ENCODE measurements at regions not wholly inside any gene's neighbourhood (a gene's known extent, or its start where the extent isn't known, plus 50 kb on each side); places are given as distances from the start of the nearest gene placed in this dataset.

GRCh38 chr6:56853541-56853940 is 101.4 kb upstream of the BEND6 start:
- Histone ChIP-seq H2BK120ac (ENCODE audit: low read depth, low read length) (no peak overlapping the region), H3K18ac (ENCODE audit: low read length) (no peak overlapping the region), H3K4me3 (ENCODE audit: low read length) (no peak overlapping the region), H3K4ac (ENCODE audit: low read depth, low read length) (no peak overlapping the region), H3K23ac (ENCODE audit: low read length) (no peak overlapping the region), H2BK5ac (ENCODE audit: low read length) (no peak overlapping the region), H3K27ac (ENCODE audit: low read depth, low read length) (no peak overlapping the region), H4K8ac (ENCODE audit: low read depth, low read length) (no peak overlapping the region), H2BK15ac (replicated peaks; ENCODE audit: low read depth) (no peak overlapping the region), H3K27me3 (ENCODE audit: insufficient read depth, low read length, poor library complexity) (no peaks in the 10 kb centered on the region), H2AK5ac (ENCODE audit: low read length) (no peak overlapping the region), H3K9ac (ENCODE audit: low read length) (no peak overlapping the region), H3K4me2 (ENCODE audit: low read length) (no peak overlapping the region), H4K5ac (ENCODE audit: low read length) (no peak overlapping the region), H3K79me2 (ENCODE audit: control insufficient read depth, insufficient read depth, low read length) (peaks cover 4% of the 10 kb centered on the region), H3K36me3 (ENCODE audit: control insufficient read depth, insufficient read depth, low read length) (no peaks in the 10 kb centered on the region), H3K79me1 (ENCODE audit: low read length) (no peaks in the 10 kb centered on the region), H3K4me1 (ENCODE audit: control insufficient read depth, low read depth, low read length) (peaks cover 13% of the 10 kb centered on the region), H3K56ac (ENCODE audit: low read length) (no peak overlapping the region)
- WGBS (ENCODE audit: extremely low coverage, insufficient coverage, low lambda C conversion rate) = no CpG with 5 or more reads among the region's 2 CpGs
- no peak for DNase-seq

GRCh38 chr6:56852260-56853010 is 102.5 kb upstream of the BEND6 start:
- H2AK5ac ChIP-seq (ENCODE audit: low read length) = peak overlapping the region; percentile 24
- no peak overlapping the region for H4K5ac ChIP-seq (ENCODE audit: low read length)
- H3K56ac ChIP-seq (ENCODE audit: low read length) = peak overlapping the region; percentile 63
- H3K4me3 ChIP-seq (ENCODE audit: low read length) = no peak overlapping the region
- no peak overlapping the region for H4K8ac ChIP-seq (ENCODE audit: low read depth, low read length)
- H3K23ac ChIP-seq (ENCODE audit: low read length) = no peak overlapping the region
- WGBS (ENCODE audit: extremely low coverage, insufficient coverage, low lambda C conversion rate) = no CpG with 5 or more reads among the region's 6 CpGs
- peaks cover 13% of the 10 kb centered on the region for H3K4me1 ChIP-seq (ENCODE audit: control insufficient read depth, low read depth, low read length)
- peak overlapping the region; percentile 8 for H2BK5ac ChIP-seq (ENCODE audit: low read length)
- H2BK120ac ChIP-seq (ENCODE audit: low read depth, low read length) = no peak overlapping the region
- H3K9ac ChIP-seq (ENCODE audit: low read length) = peak overlapping the region; percentile 20
- H3K27ac ChIP-seq (ENCODE audit: low read depth, low read length) = peak overlapping the region; percentile 18
- peak overlapping the region; percentile 97 for H3K18ac ChIP-seq (ENCODE audit: low read length)
- no peaks in the 10 kb centered on the region for H3K79me1 ChIP-seq (ENCODE audit: low read length)
- no peaks in the 10 kb centered on the region for H3K36me3 ChIP-seq (ENCODE audit: control insufficient read depth, insufficient read depth, low read length)
- H3K4ac ChIP-seq (ENCODE audit: low read depth, low read length) = peak overlapping the region; percentile 10
- peak overlapping the region; percentile 0 for H2BK15ac ChIP-seq (replicated peaks; ENCODE audit: low read depth)
- no peaks in the 10 kb centered on the region for H3K27me3 ChIP-seq (ENCODE audit: insufficient read depth, low read length, poor library complexity)
- peaks cover 5% of the 10 kb centered on the region for H3K79me2 ChIP-seq (ENCODE audit: control insufficient read depth, insufficient read depth, low read length)
- no peak overlapping the region for H3K4me2 ChIP-seq (ENCODE audit: low read length)
- DNase-seq = peak; percentile 50

- peaks cover 13% of the 10 kb centered on the region for H3K4me1 ChIP-seq (ENCODE audit: control insufficient read depth, low read depth, low read length)
Measured at GRCh38 chr6:56851541-56852259, 103.2 kb upstream of the BEND6 start.

GRCh38 chr6:56851074-56851473 is 103.8 kb upstream of the BEND6 start:
- peaks cover 7% of the 10 kb centered on the region for H3K79me2 ChIP-seq (ENCODE audit: control insufficient read depth, insufficient read depth, low read length)
- H3K36me3 ChIP-seq (ENCODE audit: control insufficient read depth, insufficient read depth, low read length) = no peaks in the 10 kb centered on the region
- H3K4me3 ChIP-seq (ENCODE audit: low read length) = peak overlapping the region; percentile 71
- no peaks in the 10 kb centered on the region for H3K27me3 ChIP-seq (ENCODE audit: insufficient read depth, low read length, poor library complexity)
- peak overlapping the region; percentile 92 for H3K4me2 ChIP-seq (ENCODE audit: low read length)
- H3K56ac ChIP-seq (ENCODE audit: low read length) = peak overlapping the region; percentile 76
- H3K18ac ChIP-seq (ENCODE audit: low read length) = peak overlapping the region; percentile 69
- no peak overlapping the region for H2AK5ac ChIP-seq (ENCODE audit: low read length)
- peak; percentile 84 for DNase-seq
- H2BK5ac ChIP-seq (ENCODE audit: low read length) = peak overlapping the region; percentile 22
- peak overlapping the region; percentile 50 for H3K9ac ChIP-seq (ENCODE audit: low read length)
- H3K27ac ChIP-seq (ENCODE audit: low read depth, low read length) = peak overlapping the region; percentile 79
- H4K8ac ChIP-seq (ENCODE audit: low read depth, low read length) = no peak overlapping the region
- peaks cover 13% of the 10 kb centered on the region for H3K4me1 ChIP-seq (ENCODE audit: control insufficient read depth, low read depth, low read length)
- H2BK15ac ChIP-seq (replicated peaks; ENCODE audit: low read depth) = no peak overlapping the region
- peak overlapping the region; percentile 1 for H3K4ac ChIP-seq (ENCODE audit: low read depth, low read length)
- peak overlapping the region; percentile 83 for H2BK120ac ChIP-seq (ENCODE audit: low read depth, low read length)
- no CpG with 5 or more reads among the region's 9 CpGs for WGBS (ENCODE audit: extremely low coverage, insufficient coverage, low lambda C conversion rate)
- no peaks in the 10 kb centered on the region for H3K79me1 ChIP-seq (ENCODE audit: low read length)
- no peak overlapping the region for H3K23ac ChIP-seq (ENCODE audit: low read length)
- H4K5ac ChIP-seq (ENCODE audit: low read length) = no peak overlapping the region

More at GRCh38 chr6:56851541-56852259, 103.2 kb upstream of the BEND6 start:
- Histone ChIP-seq H3K18ac (ENCODE audit: low read length) (peak overlapping the region; percentile 97), H3K23ac (ENCODE audit: low read length) (peak overlapping the region; percentile 11), H3K56ac (ENCODE audit: low read length) (peak overlapping the region; percentile 76), H3K79me2 (ENCODE audit: control insufficient read depth, insufficient read depth, low read length) (peaks cover 7% of the 10 kb centered on the region), H3K4me3 (ENCODE audit: low read length) (peak overlapping the region; percentile 71), H4K8ac (ENCODE audit: low read depth, low read length) (no peak overlapping the region), H3K4me2 (ENCODE audit: low read length) (peak overlapping the region; percentile 92), H4K5ac (ENCODE audit: low read length) (no peak overlapping the region), H3K27ac (ENCODE audit: low read depth, low read length) (peak overlapping the region; percentile 79), H3K79me1 (ENCODE audit: low read length) (no peaks in the 10 kb centered on the region), H2BK15ac (replicated peaks; ENCODE audit: low read depth) (no peak overlapping the region), H2AK5ac (ENCODE audit: low read length) (no peak overlapping the region), H2BK5ac (ENCODE audit: low read length) (peak overlapping the region; percentile 22), H2BK120ac (ENCODE audit: low read depth, low read length) (peak overlapping the region; percentile 83), H3K4ac (ENCODE audit: low read depth, low read length) (peak overlapping the region; percentile 1), H3K9ac (ENCODE audit: low read length) (peak overlapping the region; percentile 50), H3K36me3 (ENCODE audit: control insufficient read depth, insufficient read depth, low read length) (no peaks in the 10 kb centered on the region), H3K27me3 (ENCODE audit: insufficient read depth, low read length, poor library complexity) (no peaks in the 10 kb centered on the region)
- DNase-seq = peak; percentile 94
- no CpG with 5 or more reads among the region's 17 CpGs for WGBS (ENCODE audit: extremely low coverage, insufficient coverage, low lambda C conversion rate)

- H3K27me3 ChIP-seq (ENCODE audit: insufficient read depth, low read length, poor library complexity) = no peaks in the 10 kb centered on the region
- peak overlapping the region; percentile 60 for H3K27ac ChIP-seq (ENCODE audit: low read depth, low read length)
- no CpG with 5 or more reads among the region's 4 CpGs for WGBS (ENCODE audit: extremely low coverage, insufficient coverage, low lambda C conversion rate)
- H3K18ac ChIP-seq (ENCODE audit: low read length) = peak overlapping the region; percentile 87
- H2AK5ac ChIP-seq (ENCODE audit: low read length) = peak overlapping the region; percentile 80
- no peaks in the 10 kb centered on the region for H3K79me1 ChIP-seq (ENCODE audit: low read length)
- no peak overlapping the region for H3K4me3 ChIP-seq (ENCODE audit: low read length)
- no peaks in the 10 kb centered on the region for H3K36me3 ChIP-seq (ENCODE audit: control insufficient read depth, insufficient read depth, low read length)
- H4K5ac ChIP-seq (ENCODE audit: low read length) = no peak overlapping the region
- H2BK5ac ChIP-seq (ENCODE audit: low read length) = no peak overlapping the region
- H3K23ac ChIP-seq (ENCODE audit: low read length) = no peak overlapping the region
- H3K56ac ChIP-seq (ENCODE audit: low read length) = peak overlapping the region; percentile 76
- peak; percentile 15 for DNase-seq
- H3K4me2 ChIP-seq (ENCODE audit: low read length) = peak overlapping the region; percentile 92
- peaks cover 13% of the 10 kb centered on the region for H3K4me1 ChIP-seq (ENCODE audit: control insufficient read depth, low read depth, low read length)
- no peak overlapping the region for H3K4ac ChIP-seq (ENCODE audit: low read depth, low read length)
- peak overlapping the region; percentile 52 for H2BK120ac ChIP-seq (ENCODE audit: low read depth, low read length)
- H4K8ac ChIP-seq (ENCODE audit: low read depth, low read length) = no peak overlapping the region
- H3K9ac ChIP-seq (ENCODE audit: low read length) = peak overlapping the region; percentile 50
- H3K79me2 ChIP-seq (ENCODE audit: control insufficient read depth, insufficient read depth, low read length) = peaks cover 9% of the 10 kb centered on the region
- H2BK15ac ChIP-seq (replicated peaks; ENCODE audit: low read depth) = no peak overlapping the region
Measured at GRCh38 chr6:56850626-56851025, 104.3 kb upstream of the BEND6 start.

All from mesendoderm (in vitro differentiated cells).